ENCODE measurements at regions not wholly inside any gene's neighbourhood (a gene's known extent, or its start where the extent isn't known, plus 50 kb on each side); places are given as distances from the start of the nearest gene placed in this dataset.

GRCh38 chr18:60929966-60930365 is 403.3 kb upstream of the CDH20 start:
- Histone ChIP-seq H3K4me1 (no peaks in the 10 kb centered on the region), H3K4me2 (no peak overlapping the region), H3K9me3 (no peaks in the 10 kb centered on the region), H3K27ac (no peak overlapping the region), H3K4me3 (no peak overlapping the region)
- CTCF ChIA-PET = no interaction called here
- no peak for TF ChIP-seq KDM5A (IDR thresholded peaks at IDR 0.05)
- TF ChIP-seq, protein P1, sequence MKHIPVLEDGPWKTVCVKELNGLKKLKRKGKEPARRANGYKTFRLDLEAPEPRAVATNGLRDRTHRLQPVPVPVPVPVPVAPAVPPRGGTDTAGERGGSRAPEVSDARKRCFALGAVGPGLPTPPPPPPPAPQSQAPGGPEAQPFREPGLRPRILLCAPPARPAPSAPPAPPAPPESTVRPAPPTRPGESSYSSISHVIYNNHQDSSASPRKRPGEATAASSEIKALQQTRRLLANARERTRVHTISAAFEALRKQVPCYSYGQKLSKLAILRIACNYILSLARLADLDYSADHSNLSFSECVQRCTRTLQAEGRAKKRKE (CRISPR knock-in tag; IDR thresholded peaks at IDR 0.05; ENCODE audit: low read depth) = no peak
- no peak for TF ChIP-seq ELK1 (IDR thresholded peaks at IDR 0.05; ENCODE audit: low read depth, low read length)
- TF ChIP-seq EHF (CRISPR knock-in tag; IDR thresholded peaks at IDR 0.05) = no peak
- ATAC-seq (no peak), FAIRE-seq (no peak), DNase-seq (ENCODE audit: low read depth in 1 of 2, low spot score in 1 of 2) (no peak)
- POLR2A ChIA-PET = no interaction called here
- WGBS (ENCODE audit: missing lambda C conversion rate) = 5% methylated on average over 3 of the region's 3 CpGs

DNA sequence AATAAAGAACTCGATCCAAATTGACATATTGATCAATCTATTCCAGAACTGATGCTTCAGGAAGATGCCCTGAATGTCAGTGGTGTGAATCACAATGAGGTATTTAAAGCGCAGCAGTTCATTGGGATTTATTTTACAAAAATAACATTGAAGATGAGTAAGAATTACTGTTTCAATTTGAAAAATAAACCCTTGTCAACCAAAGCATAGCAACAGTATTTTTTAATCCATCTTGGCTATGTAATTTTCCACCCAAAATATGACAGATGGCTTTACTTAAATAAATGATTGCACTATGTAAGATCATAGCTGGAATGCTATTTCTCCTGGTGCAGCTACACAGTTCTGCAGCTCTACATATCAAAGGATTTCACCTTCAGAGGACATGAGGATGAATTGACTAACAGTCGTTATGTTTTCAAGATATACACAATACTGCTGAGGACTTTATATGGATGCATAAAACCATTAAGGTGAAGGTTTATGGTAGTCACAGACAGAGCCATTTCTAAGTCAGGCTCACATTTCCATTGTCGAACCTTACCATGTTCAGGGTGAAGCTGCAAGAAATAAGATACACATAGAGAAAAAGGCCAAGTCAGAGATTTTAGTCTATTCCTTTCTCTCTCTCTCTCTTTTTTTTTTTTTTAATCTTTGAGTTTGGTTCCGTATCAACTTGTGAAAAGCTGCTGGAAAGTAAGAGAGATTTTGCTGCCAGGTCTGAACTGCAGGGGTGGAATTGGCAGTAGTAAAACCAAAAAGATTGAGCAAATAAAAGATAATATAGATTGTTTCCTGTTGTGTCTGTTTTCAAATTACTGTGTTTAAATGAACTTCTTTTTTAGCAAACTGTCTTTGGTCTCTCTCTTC is 398.0 kb upstream of the CDH20 start:
- Histone ChIP-seq H3K4me2 (no peak overlapping the region), H3K9me3 (no peaks in the 10 kb centered on the region), H3K27ac (no peak overlapping the region), H3K4me1 (no peaks in the 10 kb centered on the region), H3K4me3 (no peak overlapping the region)
- DNase-seq (ENCODE audit: low read depth in 1 of 2, low spot score in 1 of 2) (no peak), FAIRE-seq (no peak), ATAC-seq (no peak)
- TF ChIP-seq, protein P1 (CRISPR knock-in tag; IDR thresholded peaks at IDR 0.05; ENCODE audit: low read depth) = no peak
- TF ChIP-seq HOXB13 (CRISPR knock-in tag; IDR thresholded peaks at IDR 0.05; ENCODE audit: low read depth) = no peak
- TF ChIP-seq NR3C1 (IDR thresholded peaks at IDR 0.05) = no peak
- no peak for TF ChIP-seq CHD4 (IDR thresholded peaks at IDR 0.05; ENCODE audit: borderline replicate concordance)
- no peak for TF ChIP-seq HES2 (IDR thresholded peaks at IDR 0.05)
- TF ChIP-seq HOXB5 (CRISPR knock-in tag; IDR thresholded peaks at IDR 0.05) = no peak
- no peak for TF ChIP-seq NFE2L2 (conservative IDR thresholded peaks at IDR 0.05; ENCODE audit: low read length)
- TF ChIP-seq PHF8 (IDR thresholded peaks at IDR 0.05; ENCODE audit: borderline replicate concordance, low read depth) = no peak
- TF ChIP-seq ZC3H11A (IDR thresholded peaks at IDR 0.05) = no peak
- no peak for TF ChIP-seq KDM1A (IDR thresholded peaks at IDR 0.05; ENCODE audit: low read depth)
- no peak for TF ChIP-seq SMC3 (IDR thresholded peaks at IDR 0.05)
- no peak for TF ChIP-seq PBX3 (IDR thresholded peaks at IDR 0.05)
- no peak for TF ChIP-seq EP300 (IDR thresholded peaks at IDR 0.05)
- TF ChIP-seq ZFP36 (IDR thresholded peaks at IDR 0.05; ENCODE audit: borderline replicate concordance, partially characterized antibody) = no peak
- TF ChIP-seq NPAS2 (CRISPR knock-in tag; IDR thresholded peaks at IDR 0.05; ENCODE audit: borderline replicate concordance) = no peak
- no peak for TF ChIP-seq MAZ (IDR thresholded peaks at IDR 0.05; ENCODE audit: borderline replicate concordance, low read depth, low read length)
- TF ChIP-seq SREBF2 (IDR thresholded peaks at IDR 0.05) = no peak
- no peak for TF ChIP-seq CBX2 (IDR thresholded peaks at IDR 0.05; ENCODE audit: borderline replicate concordance, low read depth)
- no peak for TF ChIP-seq RAD21 (conservative IDR thresholded peaks at IDR 0.05 in 1 of 2, IDR thresholded peaks at IDR 0.05 in 1 of 2)
- WGBS (ENCODE audit: missing lambda C conversion rate) = 19% methylated on average over 5 of the region's 5 CpGs
- ChIA-PET POLR2A (no interaction called here), CTCF (interaction anchor here (1.1 kb wide), 1 partner anchor 36 kb away, joined by 3 read pairs; no protein-coding TSS in a partner anchor)
